Mesenchymal stem cell (in vitro differentiated cells and primary cell): ENCODE measurements at regions not wholly inside any gene's neighbourhood (a gene's known extent, or its start where the extent isn't known, plus 50 kb on each side); places are given as distances from the start of the nearest gene placed in this dataset.
"Not testable (repeated sequence)": the region's sequence is repeated elsewhere in the genome, so short reads cannot be mapped to it uniquely, and the experiment has no call there.

Experiments
- DNase-seq: peaks from one replicate; pipeline ENCODE4 v3.0.0-alpha.2; 2013
- H2AFZ ChIP-seq: one replicate; pipeline ENCODE4 v1.6.1; 2013; ENCODE audit warnings: low read depth, mild to moderate bottlenecking, control low read depth, inconsistent platforms, low read length, moderate library complexity
- H2AK5ac ChIP-seq: 2 replicates; pipeline ENCODE4 v1.6.1; 2013; ENCODE audit warnings: low read length, moderate library complexity, mild to moderate bottlenecking, inconsistent platforms; ENCODE audit not compliant: severe bottlenecking
- H2BK120ac ChIP-seq: one replicate; pipeline ENCODE4 v1.6.1; 2013; ENCODE audit warnings: low read depth, mild to moderate bottlenecking, inconsistent platforms, low read length, moderate library complexity
- H2BK12ac ChIP-seq, 2 experiments: one replicate each; pipeline ENCODE4 v1.6.1; 2013; ENCODE audit warnings: inconsistent platforms in 2 of 2, low read length in 2 of 2, mild to moderate bottlenecking in 2 of 2, moderate library complexity in 2 of 2, control low read depth in 1 of 2
- H2BK15ac ChIP-seq: one replicate; pipeline ENCODE4 v1.6.1; 2013; ENCODE audit warnings: mild to moderate bottlenecking, low read depth, inconsistent platforms; ENCODE audit not compliant: poor library complexity, severe bottlenecking
- H2BK5ac ChIP-seq: 2 replicates; pipeline ENCODE4 v1.6.1; 2013; ENCODE audit warnings: low read depth, mild to moderate bottlenecking, low read length, control low read depth, inconsistent platforms; ENCODE audit not compliant: poor library complexity, severe bottlenecking
- H3K14ac ChIP-seq, 2 experiments: one replicate each; pipeline ENCODE4 v1.6.1; 2013; ENCODE audit warnings: inconsistent platforms in 2 of 2, low read length in 2 of 2, control low read depth in 1 of 2, mild to moderate bottlenecking in 1 of 2, moderate library complexity in 1 of 2
- H3K18ac ChIP-seq, 2 experiments: one replicate each; pipeline ENCODE4 v1.6.1; 2013; ENCODE audit warnings: inconsistent platforms in 2 of 2, low read length in 2 of 2, control low read depth in 1 of 2, low read depth in 1 of 2, mild to moderate bottlenecking in 1 of 2
- H3K23ac ChIP-seq, 2 experiments: one replicate each; pipeline ENCODE4 v1.6.1; 2013; ENCODE audit warnings: inconsistent platforms in 2 of 2, low read length in 2 of 2, mild to moderate bottlenecking in 2 of 2, moderate library complexity in 2 of 2, control low read depth in 1 of 2
- H3K27ac ChIP-seq: 2 replicates; pipeline ENCODE4 v1.5.1; 2013; ENCODE audit warnings: mild to moderate bottlenecking, moderate library complexity, low read length, control low read depth, inconsistent platforms; ENCODE audit not compliant: poor library complexity, severe bottlenecking
- H3K27me3 ChIP-seq, 2 experiments: 2 replicates each; pipeline versions ENCODE4 v1.6.1 to v1.7.0; 2013; ENCODE audit warnings: low read length in 2 of 2, mild to moderate bottlenecking in 2 of 2, moderate library complexity in 2 of 2, control low read depth in 1 of 2, inconsistent platforms in 1 of 2; ENCODE audit not compliant: control insufficient read depth in 1 of 2, insufficient read depth in 1 of 2
- H3K36me3 ChIP-seq, 2 experiments: 2 replicates each; pipeline versions ENCODE4 v1.6.1 to v1.7.0; 2013; ENCODE audit warnings: low read length in 2 of 2, control low read depth in 1 of 2, inconsistent platforms in 1 of 2, low read depth in 1 of 2, mild to moderate bottlenecking in 1 of 2; ENCODE audit not compliant: insufficient read depth in 2 of 2, control insufficient read depth in 1 of 2
- H3K4ac ChIP-seq, 2 experiments: one replicate each; pipeline ENCODE4 v1.6.1; 2013; ENCODE audit warnings: inconsistent platforms in 2 of 2, low read length in 2 of 2, mild to moderate bottlenecking in 2 of 2, moderate library complexity in 2 of 2, control low read depth in 1 of 2, low read depth in 1 of 2
- H3K4me1 ChIP-seq: 2 replicates; pipeline ENCODE4 v1.6.1; 2013; ENCODE audit warnings: low read depth, low read length, control low read depth; ENCODE audit not compliant: control insufficient read depth, insufficient read depth
- H3K4me2 ChIP-seq: 2 replicates; pipeline ENCODE4 v1.6.1; 2013; ENCODE audit warnings: low read length, mild to moderate bottlenecking, inconsistent platforms; ENCODE audit not compliant: poor library complexity, severe bottlenecking
- H3K4me3 ChIP-seq, 2 experiments: 2 replicates each; pipeline versions ENCODE4 v1.5.1 to v1.7.0; 2013; ENCODE audit warnings: low read length in 2 of 2, mild to moderate bottlenecking in 2 of 2, control low read depth in 1 of 2, low read depth in 1 of 2; ENCODE audit not compliant: insufficient read depth in 1 of 2
- H3K79me1 ChIP-seq: replicated peaks from 2 replicates; pipeline ENCODE4 v1.6.1; 2013; ENCODE audit warnings: mild to moderate bottlenecking, control low read depth, low read length, inconsistent platforms; ENCODE audit not compliant: poor library complexity, severe bottlenecking
- H3K9ac ChIP-seq: 2 replicates; pipeline ENCODE4 v1.7.0; 2013; ENCODE audit warnings: mild to moderate bottlenecking, low read length, moderate library complexity
- H3K9me3 ChIP-seq: 2 replicates; pipeline ENCODE4 v1.7.0; 2013; ENCODE audit warnings: mild to moderate bottlenecking, low read length; ENCODE audit not compliant: control insufficient read depth
- H4K8ac ChIP-seq: one replicate; pipeline ENCODE4 v1.6.1; 2013; ENCODE audit warnings: inconsistent platforms, mild to moderate bottlenecking, low read length, moderate library complexity
- H4K91ac ChIP-seq: one replicate; pipeline ENCODE4 v1.6.1; 2013; ENCODE audit warnings: mild to moderate bottlenecking, low read length, inconsistent platforms
- WGBS: methylation state at CpG from one replicate; pipeline ENCODE4 v1.1.7; 2013; ENCODE audit warnings: mixed read lengths; 5-methylcytosine and 5-hydroxymethylcytosine counted together

- not testable (repeated sequence) for DNase-seq, H3K23ac ChIP-seq, H3K18ac ChIP-seq, H4K91ac ChIP-seq, H2AFZ ChIP-seq, H3K27ac ChIP-seq, H2BK15ac ChIP-seq, H4K8ac ChIP-seq, H3K14ac ChIP-seq, H2BK12ac ChIP-seq, H3K27me3 ChIP-seq, H3K4me3 ChIP-seq, H3K4ac ChIP-seq, H3K79me1 ChIP-seq, H2AK5ac ChIP-seq, H3K4me1 ChIP-seq, H3K36me3 ChIP-seq, H2BK5ac ChIP-seq, H2BK120ac ChIP-seq, H3K9ac ChIP-seq, H3K9me3 ChIP-seq, H3K4me2 ChIP-seq
- WGBS = no CpG with 5 or more reads among the region's 3 CpGs
Observed at GRCh38 chr21:6027497-6027896, 4493.9 kb upstream of the TPTE start.

GRCh38 chr21:6034124-6034678 lies 4487.2 kb upstream of the TPTE start:
- not testable (repeated sequence) for H2BK5ac ChIP-seq, H3K4me1 ChIP-seq, H2AFZ ChIP-seq, H3K9ac ChIP-seq, H2AK5ac ChIP-seq, H3K23ac ChIP-seq, H3K9me3 ChIP-seq, H3K4me2 ChIP-seq, H3K14ac ChIP-seq, H3K4ac ChIP-seq, H2BK12ac ChIP-seq, H3K27me3 ChIP-seq, H4K8ac ChIP-seq, DNase-seq, H3K18ac ChIP-seq, H2BK120ac ChIP-seq, H3K79me1 ChIP-seq, H2BK15ac ChIP-seq, H3K27ac ChIP-seq, H3K4me3 ChIP-seq, H3K36me3 ChIP-seq, H4K91ac ChIP-seq
- no CpG with 5 or more reads among the region's 14 CpGs for WGBS

- not testable (repeated sequence) for H3K4me3 ChIP-seq, H3K18ac ChIP-seq, H4K91ac ChIP-seq, H3K23ac ChIP-seq, H2BK120ac ChIP-seq, DNase-seq, H2BK5ac ChIP-seq, H3K79me1 ChIP-seq, H2BK12ac ChIP-seq, H3K4me2 ChIP-seq, H3K27ac ChIP-seq, H3K27me3 ChIP-seq, H3K36me3 ChIP-seq, H4K8ac ChIP-seq, H2AK5ac ChIP-seq, H3K14ac ChIP-seq, H3K4ac ChIP-seq, H2AFZ ChIP-seq, H3K9me3 ChIP-seq, H3K9ac ChIP-seq, H2BK15ac ChIP-seq, H3K4me1 ChIP-seq
- no CpG with 5 or more reads among the region's 15 CpGs for WGBS
Observed at GRCh38 chr21:6034820-6035473, 4486.4 kb upstream of the TPTE start.

- H2AFZ ChIP-seq, H4K91ac ChIP-seq, H2BK5ac ChIP-seq, H3K27me3 ChIP-seq, H2BK120ac ChIP-seq, H4K8ac ChIP-seq, H3K14ac ChIP-seq, H3K4me2 ChIP-seq, H3K9me3 ChIP-seq, H3K4me1 ChIP-seq, H3K4ac ChIP-seq, H3K4me3 ChIP-seq, H3K36me3 ChIP-seq, H3K79me1 ChIP-seq, H3K9ac ChIP-seq, H2BK15ac ChIP-seq, H2AK5ac ChIP-seq, H2BK12ac ChIP-seq, H3K23ac ChIP-seq, H3K27ac ChIP-seq, H3K18ac ChIP-seq, DNase-seq: not testable (repeated sequence)
- no CpG with 5 or more reads among the region's 22 CpGs for WGBS
Observed at GRCh38 chr21:6035474-6036155, 4485.8 kb upstream of the TPTE start.
